DOHH2 (cell line): ENCODE measurements at regions not wholly inside any gene's neighbourhood (a gene's known extent, or its start where the extent isn't known, plus 50 kb on each side); places are given as distances from the start of the nearest gene placed in this dataset.

Experiments
- H3F3A ChIP-seq: fragments of 200-600 bp; sonication (generic), shearing (Covaris generic); 2 replicates; pipeline ENCODE4 v1.6.0; 2016; ENCODE audit warnings: antibody characterized with exemption, mild to moderate bottlenecking; ENCODE audit not compliant: control insufficient read depth, insufficient read depth
- H3K27ac ChIP-seq: fragments of 200-600 bp; sonication (generic); 2 replicates; pipeline ENCODE4 v1.5.1; 2014; ENCODE audit warnings: low read depth, mild to moderate bottlenecking, low read length, moderate library complexity
- H3K27me3 ChIP-seq: fragments of 200-600 bp; sonication (generic); 2 replicates; pipeline ENCODE4 v1.6.1; 2014; ENCODE audit warnings: mild to moderate bottlenecking, low read length, mixed read lengths; ENCODE audit not compliant: control insufficient read depth
- H3K36me3 ChIP-seq: fragments of 200-600 bp; sonication (generic); 2 replicates; pipeline ENCODE4 v1.6.1; 2014; ENCODE audit warnings: mild to moderate bottlenecking, low read length, moderate library complexity, mixed read lengths; ENCODE audit not compliant: control insufficient read depth
- H3K4me1 ChIP-seq: fragments of 200-600 bp; sonication (generic); 2 replicates; pipeline ENCODE4 v1.6.1; 2014; ENCODE audit warnings: mild to moderate bottlenecking, low read length, mixed read lengths; ENCODE audit not compliant: control insufficient read depth
- H3K4me2 ChIP-seq: fragments of 200-600 bp; sonication (generic); 2 replicates; pipeline ENCODE4 v1.6.0; 2014; ENCODE audit warnings: mild to moderate bottlenecking, low read length, moderate library complexity
- H3K4me3 ChIP-seq: fragments of 200-600 bp; sonication (generic); 2 replicates; pipeline ENCODE4 v1.5.1; 2014; ENCODE audit warnings: mild to moderate bottlenecking, low read length, mixed read lengths
- H3K79me2 ChIP-seq: fragments of 200-600 bp; sonication (generic); 2 replicates; pipeline ENCODE4 v1.6.1; 2014; ENCODE audit warnings: mild to moderate bottlenecking, low read length, mixed read lengths; ENCODE audit not compliant: control insufficient read depth
- H3K9me2 ChIP-seq: fragments of 200-600 bp; sonication (generic); replicated peaks from 2 replicates; pipeline ENCODE4 v1.6.1; 2014; ENCODE audit warnings: mild to moderate bottlenecking, low read length, mixed read lengths; ENCODE audit not compliant: control insufficient read depth
- H3K9me3 ChIP-seq: fragments of 200-600 bp; sonication (generic); 2 replicates; pipeline ENCODE4 v1.6.1; 2014; ENCODE audit warnings: antibody characterized with exemption, low read length, mixed read lengths; ENCODE audit not compliant: control insufficient read depth, insufficient read depth
- H4K20me1 ChIP-seq: fragments of 200-600 bp; sonication (generic); 2 replicates; pipeline ENCODE4 v1.6.0; 2014; ENCODE audit warnings: low read depth, mild to moderate bottlenecking, antibody characterized with exemption, low read length, moderate library complexity; ENCODE audit not compliant: control insufficient read depth, insufficient read depth
- CTCF ChIP-seq: fragments of 200-600 bp; sonication (generic); IDR thresholded peaks from one replicate; pipeline ENCODE4 v1.5.1; 2014; ENCODE audit warnings: antibody characterized with exemption, mild to moderate bottlenecking, low read depth, low read length; ENCODE audit not compliant: poor library complexity, severe bottlenecking
- EZH2phosphoT487 ChIP-seq: fragments of 200-600 bp; sonication (generic); IDR thresholded peaks from 2 replicates; pipeline ENCODE4 v1.6.1; 2017; ENCODE audit warnings: borderline replicate concordance, mild to moderate bottlenecking, antibody characterized with exemption, low read length, moderate library complexity, mixed read lengths

GRCh38 chr14:88940671-88941070, 116.2 kb downstream of the TTC8 start:
- no peaks in the 10 kb centered on the region for H3K36me3 ChIP-seq
- TF ChIP-seq EZH2phosphoT487 = no peak
- TF ChIP-seq CTCF = no peak
- no peak overlapping the region for H3K4me3 ChIP-seq
- H4K20me1 ChIP-seq = no peaks in the 10 kb centered on the region
- no peaks in the 10 kb centered on the region for H3K79me2 ChIP-seq
- H3F3A ChIP-seq = no peaks in the 10 kb centered on the region
- H3K4me2 ChIP-seq = no peak overlapping the region
- no peaks in the 10 kb centered on the region for H3K9me3 ChIP-seq
- no peaks in the 10 kb centered on the region for H3K27me3 ChIP-seq
- H3K4me1 ChIP-seq = no peaks in the 10 kb centered on the region
- H3K9me2 ChIP-seq = no peaks in the 10 kb centered on the region
- no peak overlapping the region for H3K27ac ChIP-seq

- Histone ChIP-seq H4K20me1 (no peaks in the 10 kb centered on the region), H3K27ac (no peak overlapping the region), H3K9me2 (no peaks in the 10 kb centered on the region), H3K79me2 (no peaks in the 10 kb centered on the region), H3K27me3 (no peaks in the 10 kb centered on the region), H3K4me3 (no peak overlapping the region), H3F3A (no peaks in the 10 kb centered on the region), H3K4me1 (no peaks in the 10 kb centered on the region), H3K36me3 (no peaks in the 10 kb centered on the region), H3K4me2 (no peak overlapping the region), H3K9me3 (no peaks in the 10 kb centered on the region)
- no peak for TF ChIP-seq CTCF
- TF ChIP-seq EZH2phosphoT487 = no peak
Measured at GRCh38 chr14:88941414-88941813, 117.0 kb downstream of the TTC8 start.

GRCh38 chr14:88947646-88948598, 123.5 kb downstream of the TTC8 start:
- Histone ChIP-seq H3K27me3 (no peaks in the 10 kb centered on the region), H3K79me2 (no peaks in the 10 kb centered on the region), H3K9me2 (no peaks in the 10 kb centered on the region), H3K4me1 (no peaks in the 10 kb centered on the region), H3K9me3 (peaks cover 7% of the 10 kb centered on the region; the same call in 1 of the 2 replicates), H3K36me3 (no peaks in the 10 kb centered on the region), H3K4me2 (no peak overlapping the region), H4K20me1 (no peaks in the 10 kb centered on the region), H3F3A (no peaks in the 10 kb centered on the region), H3K27ac (no peak overlapping the region), H3K4me3 (no peak overlapping the region)
- TF ChIP-seq CTCF (no peak), EZH2phosphoT487 (no peak)
